SK-N-SH (cell line): ENCODE measurements at regions not wholly inside any gene's neighbourhood (a gene's known extent, or its start where the extent isn't known, plus 50 kb on each side); places are given as distances from the start of the nearest gene placed in this dataset.

Source experiments
- CTCF ChIA-PET: fragments of 300-600, 350-600 bp; formaldehyde crosslinking; extraction: SDS; loops from one replicate; lab custom pipeline; 2021; lab: Yijun Ruan, JAX
- POLR2A ChIA-PET: fragments of 350-600 bp; sonication (Branson Sonifier 250); formaldehyde crosslinking; extraction: SDS; loops from one replicate; lab custom pipeline; 2020; ENCODE audit warnings: antibody characterized with exemption, inconsistent platforms; lab: Yijun Ruan, JAX
- DNase-seq: peaks from one replicate; pipeline ENCODE4 v3.0.0; 2012
- H2AFZ ChIP-seq: fragments of 200-600 bp; sonication (generic); 2 replicates; pipeline ENCODE4 v1.8.1; 2016; ENCODE audit warnings: antibody characterized with exemption, mild to moderate bottlenecking, low read depth
- H3F3A ChIP-seq: fragments of 200-600 bp; sonication (generic); replicated peaks from 2 replicates; pipeline ENCODE3; 2016; ENCODE audit warnings: antibody characterized with exemption, mild to moderate bottlenecking; ENCODE audit not compliant: insufficient read depth
- H3K27ac ChIP-seq, 2 experiments: fragments of 200-500 bp in 1 of 2; fragments of 200-600 bp in 1 of 2; sonication (Bioruptor generic) in 1 of 2; sonication (generic), shearing (Covaris generic) in 1 of 2; 2 replicates each; pipeline versions ENCODE4 v1.5.1 to v1.6.1; 2014 to 2016; ENCODE audit warnings: low read depth in 2 of 2, inconsistent platforms in 1 of 2, low read length in 1 of 2, mild to moderate bottlenecking in 1 of 2, mixed read lengths in 1 of 2
- H3K27me3 ChIP-seq: fragments of 200-600 bp; sonication (generic), shearing (Covaris generic); 2 replicates; pipeline ENCODE4 v1.6.1; 2016; ENCODE audit warnings: mixed run types; ENCODE audit not compliant: insufficient read depth
- H3K36me3 ChIP-seq, 2 experiments: fragments of 200-500 bp in 1 of 2; fragments of 200-600 bp in 1 of 2; sonication (Bioruptor generic) in 1 of 2; sonication (generic) in 1 of 2; replicated peaks in 1 of 2; 2 replicates each; pipeline versions ENCODE3 to v1.5.1; 2014 to 2016; ENCODE audit warnings: low read length in 1 of 2, mild to moderate bottlenecking in 1 of 2; ENCODE audit not compliant: insufficient read depth in 2 of 2, control insufficient read depth in 1 of 2
- H3K4me1 ChIP-seq, 2 experiments: fragments of 200-500 bp in 1 of 2; fragments of 200-600 bp in 1 of 2; sonication (Bioruptor generic) in 1 of 2; sonication (generic), shearing (Covaris generic) in 1 of 2; 2 replicates each; pipeline versions ENCODE4 v1.5.1 to v1.6.1; 2014 to 2016; ENCODE audit warnings: low read depth in 1 of 2, low read length in 1 of 2, mixed run types in 1 of 2; ENCODE audit not compliant: insufficient read depth in 2 of 2, control insufficient read depth in 1 of 2
- H3K4me2 ChIP-seq: fragments of 200-600 bp; sonication (generic), shearing (Covaris generic); 2 replicates; pipeline ENCODE4 v1.6.1; 2017; ENCODE audit warnings: mixed run types
- H3K4me3 ChIP-seq, 2 experiments: fragments of 200-500 bp in 1 of 2; fragments of 200-600 bp in 1 of 2; sonication (Bioruptor generic) in 1 of 2; sonication (generic), shearing (Covaris generic) in 1 of 2; 2 replicates each; pipeline versions ENCODE4 v1.5.1 to v1.8.1; 2014 to 2016; ENCODE audit warnings: low read depth in 2 of 2, inconsistent platforms in 1 of 2, low read length in 1 of 2, mild to moderate bottlenecking in 1 of 2, mixed read lengths in 1 of 2, moderate library complexity in 1 of 2
- H3K79me2 ChIP-seq: fragments of 200-600 bp; sonication (generic); 2 replicates; pipeline ENCODE4 v1.8.1; 2017; ENCODE audit warnings: mild to moderate bottlenecking; ENCODE audit not compliant: insufficient read depth
- H3K9ac ChIP-seq: fragments of 200-600 bp; sonication (generic); 2 replicates; pipeline ENCODE4 v1.6.1; 2017; ENCODE audit warnings: mixed run types
- H3K9me2 ChIP-seq: fragments of 200-600 bp; sonication (generic); 2 replicates; pipeline ENCODE4 v1.6.1; 2017; ENCODE audit warnings: mixed run types
- H3K9me3 ChIP-seq: fragments of 200-600 bp; sonication (generic); 2 replicates; pipeline ENCODE4 v1.6.1; 2017; ENCODE audit warnings: mixed run types, mild to moderate bottlenecking, moderate library complexity
- H4K20me1 ChIP-seq: fragments of 200-600 bp; sonication (generic); 2 replicates; pipeline ENCODE4 v1.6.1; 2017; ENCODE audit warnings: mild to moderate bottlenecking, mixed run types; ENCODE audit not compliant: insufficient read depth
- CTCF ChIP-seq: fragments of 200-600 bp; sonication (generic); IDR thresholded peaks from 2 replicates; pipeline ENCODE4 v1.6.1; 2017; ENCODE audit warnings: antibody characterized with exemption, mild to moderate bottlenecking, moderate library complexity
- EP300 ChIP-seq, 2 experiments: IDR thresholded peaks; 2 replicates each; pipeline versions ENCODE4 v1.4.0 to v1.6.1; 2012; ENCODE audit warnings: borderline replicate concordance in 1 of 2, low read depth in 1 of 2, low read length in 1 of 2
- EZH2phosphoT487 ChIP-seq: fragments of 200-600 bp; sonication (generic); IDR thresholded peaks from 2 replicates; pipeline ENCODE4 v1.6.1; 2017; ENCODE audit warnings: low read depth, mixed run types, mild to moderate bottlenecking, antibody characterized with exemption, moderate library complexity, borderline replicate concordance
- GABPA ChIP-seq: IDR thresholded peaks from 2 replicates; pipeline ENCODE4 v1.4.0; 2012; ENCODE audit warnings: low read depth, mild to moderate bottlenecking
- MAX ChIP-seq: IDR thresholded peaks from 2 replicates; pipeline ENCODE4 v1.4.0; 2012; ENCODE audit warnings: low read depth
- RCOR1 ChIP-seq: fragments of 150-350 bp; IDR thresholded peaks from 2 replicates; pipeline ENCODE4 v1.6.1; 2017; ENCODE audit warnings: antibody characterized with exemption, low read length
- RFX5 ChIP-seq: IDR thresholded peaks from 2 replicates; pipeline ENCODE4 v1.6.1; 2012; ENCODE audit warnings: mild to moderate bottlenecking, improper control_type of control experiment, low read length
- SIN3A ChIP-seq: IDR thresholded peaks from 2 replicates; pipeline ENCODE4 v1.6.1; 2012; ENCODE audit warnings: low read depth, mild to moderate bottlenecking, low read length, moderate library complexity, borderline replicate concordance
- TAF1 ChIP-seq: IDR thresholded peaks from 2 replicates; pipeline ENCODE4 v1.6.1; 2012; ENCODE audit warnings: low read depth, mild to moderate bottlenecking, low read length, moderate library complexity, borderline replicate concordance
- WGBS: methylation state at CpG from one replicate; pipeline ENCODE4 v1.1.6; 2017; ENCODE audit warnings: low lambda C conversion rate; 5-methylcytosine and 5-hydroxymethylcytosine counted together

- Histone ChIP-seq H3K4me1 (peaks cover 0 to 8% of the 10 kb centered on the region in 2 experiments; a peak in 1 of 4 replicates), H4K20me1 (no peaks in the 10 kb centered on the region), H3K9me2 (no peaks in the 10 kb centered on the region), H3K4me3 (no peak overlapping the region), H2AFZ (no peak overlapping the region), H3K27me3 (no peaks in the 10 kb centered on the region), H3K79me2 (no peaks in the 10 kb centered on the region), H3K9ac (no peak overlapping the region), H3K9me3 (no peaks in the 10 kb centered on the region), H3F3A (no peaks in the 10 kb centered on the region), H3K36me3 (no peaks in the 10 kb centered on the region), H3K27ac (no peak overlapping the region), H3K4me2 (no peak overlapping the region)
- DNase-seq: no peak
- CTCF ChIA-PET: interaction anchor here (1.2 to 1.6 kb wide), 3 partner anchors 9 to 179 kb away, joined by 4 to 7 read pairs (median 4); no protein-coding TSS in a partner anchor
- WGBS: 69% methylated on average over 6 of the region's 6 CpGs
- POLR2A ChIA-PET: no interaction called here
- TF ChIP-seq RFX5 (peak; percentile 52; the same call in 1 of the 2 replicates), SIN3A (no peak), TAF1 (no peak), EZH2phosphoT487 (no peak), EP300 (IDR thresholded peaks at IDR 0.05; ENCODE audit: borderline replicate concordance in 1 of 2, low read depth in 1 of 2, low read length in 1 of 2) (no peak)
Measured at GRCh38 chr3:186432944-186433732, 71.1 kb upstream of the DGKG start.

GRCh38 chr3:186432189-186432588 is 70.2 kb upstream of the DGKG start:
- H3K9me3 ChIP-seq: no peaks in the 10 kb centered on the region
- no peaks in the 10 kb centered on the region for H4K20me1 ChIP-seq
- peak; percentile 62 for DNase-seq
- no peak overlapping the region for H3K4me2 ChIP-seq
- H3F3A ChIP-seq: no peaks in the 10 kb centered on the region
- no peak overlapping the region for H3K27ac ChIP-seq
- ChIA-PET POLR2A (no interaction called here), CTCF (interaction anchor here (1.2 to 1.6 kb wide), 3 partner anchors 10 to 178 kb away, joined by 4 to 7 read pairs (median 4); no protein-coding TSS in a partner anchor)
- TF ChIP-seq SIN3A: no peak
- TF ChIP-seq CTCF: no peak
- TF ChIP-seq GABPA: no peak
- no peak for TF ChIP-seq MAX
- peak; percentile 29; the same call in 1 of the 2 replicates for TF ChIP-seq RCOR1
- no peaks in the 10 kb centered on the region for H3K9me2 ChIP-seq
- H3K4me3 ChIP-seq: no peak overlapping the region
- no peaks in the 10 kb centered on the region for H3K27me3 ChIP-seq
- peaks cover 0 to 15% of the 10 kb centered on the region in 2 experiments; a peak in 1 of 4 replicates for H3K4me1 ChIP-seq
- 14% methylated on average over 4 of the region's 4 CpGs for whole genome bisulfite sequencing
- H2AFZ ChIP-seq: no peak overlapping the region
- H3K79me2 ChIP-seq: no peaks in the 10 kb centered on the region
- no peak overlapping the region for H3K9ac ChIP-seq
- H3K36me3 ChIP-seq: no peaks in the 10 kb centered on the region
